Lower leg skin (tissue), 4 donors: ENCODE measurements at regions not wholly inside any gene's neighbourhood (a gene's known extent, or its start where the extent isn't known, plus 50 kb on each side); places are given as distances from the start of the nearest gene placed in this dataset.

Experiments used
- DNase-seq, 2 donors: peaks; one replicate each; pipeline ENCODE4 v3.0.0-alpha.2; 2019; ENCODE audit warnings: low spot score in 2 of 2
- H3K4me3 ChIP-seq: fragments of 200-600 bp; sonication (generic); 2 replicates; pipeline ENCODE4 v1.5.1; 2017; ENCODE audit warnings: mild to moderate bottlenecking, low read depth; ENCODE audit not compliant: poor library complexity, severe bottlenecking
- POLR2A ChIP-seq, 2 donors: fragments of 450-650 bp; IDR thresholded peaks; one replicate each; pipeline ENCODE4 v1.6.1; 2016 to 2017; ENCODE audit warnings: antibody characterized with exemption in 2 of 2, mild to moderate bottlenecking in 1 of 2, moderate library complexity in 1 of 2
- WGBS, 2 donors: methylation state at CpG; one replicate each; pipeline ENCODE4 v1.1.5; 2018; 5-methylcytosine and 5-hydroxymethylcytosine counted together
- intact Hi-C: fragments of 100-400 bp; cut with DNase I; formaldehyde crosslinking; loops from one replicate; pipeline ENCODE4 v1.15.0; 2023; ENCODE audit warnings: low total_unique reads
- TF ChIP-seq, protein P1 (sequence below), 3 donors: fragments of 450-650 bp; IDR thresholded peaks; one replicate each; pipeline ENCODE4 v1.5.1; 2016; ENCODE audit warnings: antibody characterized with exemption in 3 of 3, mild to moderate bottlenecking in 3 of 3, moderate library complexity in 2 of 3

GRCh38 chr10:78455236-78455635 lies 421.6 kb downstream of the RPS24 start:
- no peak for DNase-seq
- no peak overlapping the region for H3K4me3 ChIP-seq
- 78 to 83% methylated on average over 8 of the region's 8 CpGs for WGBS, 2 donors
- intact Hi-C loops: no loop called here
- TF ChIP-seq, protein P1, sequence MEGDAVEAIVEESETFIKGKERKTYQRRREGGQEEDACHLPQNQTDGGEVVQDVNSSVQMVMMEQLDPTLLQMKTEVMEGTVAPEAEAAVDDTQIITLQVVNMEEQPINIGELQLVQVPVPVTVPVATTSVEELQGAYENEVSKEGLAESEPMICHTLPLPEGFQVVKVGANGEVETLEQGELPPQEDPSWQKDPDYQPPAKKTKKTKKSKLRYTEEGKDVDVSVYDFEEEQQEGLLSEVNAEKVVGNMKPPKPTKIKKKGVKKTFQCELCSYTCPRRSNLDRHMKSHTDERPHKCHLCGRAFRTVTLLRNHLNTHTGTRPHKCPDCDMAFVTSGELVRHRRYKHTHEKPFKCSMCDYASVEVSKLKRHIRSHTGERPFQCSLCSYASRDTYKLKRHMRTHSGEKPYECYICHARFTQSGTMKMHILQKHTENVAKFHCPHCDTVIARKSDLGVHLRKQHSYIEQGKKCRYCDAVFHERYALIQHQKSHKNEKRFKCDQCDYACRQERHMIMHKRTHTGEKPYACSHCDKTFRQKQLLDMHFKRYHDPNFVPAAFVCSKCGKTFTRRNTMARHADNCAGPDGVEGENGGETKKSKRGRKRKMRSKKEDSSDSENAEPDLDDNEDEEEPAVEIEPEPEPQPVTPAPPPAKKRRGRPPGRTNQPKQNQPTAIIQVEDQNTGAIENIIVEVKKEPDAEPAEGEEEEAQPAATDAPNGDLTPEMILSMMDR (IDR thresholded peaks at IDR 0.05): no peak
- TF ChIP-seq POLR2A (IDR thresholded peaks at IDR 0.05): no peak

GRCh38 chr10:78455811-78456210 lies 422.1 kb downstream of the RPS24 start:
- no peak for DNase-seq
- intact Hi-C loops: no loop called here
- 89 to 90% methylated on average over 9 of the region's 9 CpGs for WGBS, 2 donors
- TF ChIP-seq, protein P1 (IDR thresholded peaks at IDR 0.05): no peak
- TF ChIP-seq POLR2A (IDR thresholded peaks at IDR 0.05): no peak
- no peak overlapping the region for H3K4me3 ChIP-seq

DNA sequence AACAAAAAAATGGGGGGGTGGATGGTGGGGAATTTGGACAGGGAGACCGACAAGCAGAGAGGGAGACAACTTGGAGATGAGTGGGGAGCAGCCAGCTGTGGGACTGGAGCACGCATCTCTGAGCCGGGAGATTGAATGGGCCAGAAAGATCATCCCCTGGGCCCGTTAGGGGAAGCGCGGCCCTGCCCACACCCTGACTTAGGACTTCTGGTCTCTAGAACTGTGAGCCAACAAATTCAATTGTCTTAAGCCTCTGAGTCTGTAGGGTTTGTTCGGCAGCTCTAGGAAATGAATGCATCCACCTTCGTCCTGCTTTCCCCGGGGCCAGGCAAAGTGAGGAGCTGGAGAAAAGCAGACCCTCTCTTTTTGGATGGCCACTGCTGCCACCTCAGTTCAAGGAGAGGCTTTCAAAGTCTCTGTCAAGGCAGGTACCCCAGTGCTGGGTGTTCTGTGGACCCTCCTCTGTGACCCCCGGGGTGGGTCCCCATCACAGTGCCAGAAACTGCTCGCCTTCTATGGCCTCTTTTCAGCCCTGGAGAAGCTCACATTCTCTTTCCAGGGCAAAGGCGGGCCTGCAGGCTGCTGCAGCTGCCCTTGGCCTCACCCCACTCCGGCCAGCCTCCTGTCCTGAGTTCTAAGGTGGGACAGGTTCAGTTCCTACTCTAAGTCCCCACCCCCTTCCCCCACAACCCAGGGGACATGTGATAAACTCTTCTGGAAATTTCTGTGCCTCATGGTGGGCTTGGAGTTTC lies 423.2 kb downstream of the RPS24 start:
- intact Hi-C loops: no loop called here
- TF ChIP-seq POLR2A (IDR thresholded peaks at IDR 0.05): no peak
- TF ChIP-seq, protein P1 (IDR thresholded peaks at IDR 0.05): no peak
- H3K4me3 ChIP-seq: no peak overlapping the region
- DNase-seq: no peak
- 78 to 87% methylated on average over 13 of the region's 13 CpGs for WGBS, 2 donors

DNA sequence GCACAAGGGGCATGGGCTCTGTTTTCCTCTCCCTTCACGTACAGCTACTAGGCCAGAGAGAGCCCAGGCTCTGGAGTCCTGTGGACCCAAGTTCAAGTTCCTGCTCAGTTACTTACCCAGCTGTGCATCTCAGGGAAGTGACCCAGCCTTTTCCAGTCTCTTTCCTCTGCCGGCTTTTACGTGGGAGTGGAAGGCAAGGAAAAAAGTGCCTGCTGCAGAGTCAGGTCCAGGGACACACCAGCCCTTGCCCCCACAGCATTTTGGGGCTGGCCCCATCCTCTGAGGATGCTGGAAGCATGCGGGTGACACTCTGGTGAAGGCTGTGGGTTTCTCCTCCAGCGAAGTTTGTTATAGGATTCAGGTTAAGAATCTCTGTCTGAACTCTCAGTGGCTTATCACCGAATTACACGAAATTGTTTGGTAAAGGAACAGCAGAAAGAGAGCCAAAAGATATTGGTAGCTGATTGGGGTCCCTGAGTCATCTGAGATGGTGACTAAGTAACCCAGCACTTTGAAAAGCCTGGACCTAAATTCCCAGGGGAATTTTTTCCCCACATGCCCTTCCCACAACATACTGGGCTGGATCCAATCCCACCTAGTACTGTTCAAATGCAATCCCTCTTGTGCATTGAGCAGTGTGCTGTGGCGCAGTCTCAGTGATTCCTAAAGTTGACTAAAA lies 424.3 kb downstream of the RPS24 start:
- peak in 1 of 2 donors; percentile 1 for DNase-seq
- H3K4me3 ChIP-seq: no peak overlapping the region
- 94 to 95% methylated on average over 8 of the region's 8 CpGs for WGBS, 2 donors
- TF ChIP-seq, protein P1 (IDR thresholded peaks at IDR 0.05): no peak
- TF ChIP-seq POLR2A (IDR thresholded peaks at IDR 0.05): no peak
- intact Hi-C loops: no loop called here

DNA sequence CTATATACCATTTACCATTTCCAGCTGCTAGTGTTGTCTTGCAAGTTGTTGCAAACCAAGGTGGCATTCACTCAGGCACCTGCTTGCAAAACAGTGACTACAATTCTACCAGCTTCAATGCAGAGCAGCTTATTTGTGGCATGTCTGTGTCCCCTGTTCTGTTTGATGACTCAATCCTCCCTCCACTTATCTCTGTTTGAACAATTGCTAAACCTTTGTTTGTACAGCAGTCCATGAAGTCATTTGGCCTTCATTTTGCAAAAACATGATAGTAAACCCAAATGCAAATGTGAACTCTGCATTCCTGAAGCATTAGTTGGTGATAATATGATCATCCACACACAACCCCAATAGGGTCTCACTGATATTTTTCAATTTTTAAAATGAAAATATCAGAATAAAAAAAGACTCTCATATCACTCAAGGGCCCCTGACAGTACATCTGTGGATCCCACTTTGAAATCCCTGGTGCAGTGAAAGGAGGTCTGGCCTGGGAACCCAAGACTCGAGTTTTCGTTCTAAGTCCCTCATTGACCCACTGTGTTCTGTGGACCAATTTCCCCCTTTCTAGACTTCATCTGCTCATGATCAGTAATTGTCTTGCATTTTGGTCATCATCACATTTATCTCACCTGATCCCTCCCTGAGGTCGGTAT lies 425.4 kb downstream of the RPS24 start:
- WGBS, 2 donors: 88 to 95% methylated on average over 3 of the region's 3 CpGs
- no peak for TF ChIP-seq POLR2A (IDR thresholded peaks at IDR 0.05)
- TF ChIP-seq, protein P1 (IDR thresholded peaks at IDR 0.05): no peak
- intact Hi-C loops: no loop called here
- no peak overlapping the region for H3K4me3 ChIP-seq
- DNase-seq: peak in 1 of 2 donors; percentile 17
